WI38 (cell line): ENCODE measurements at regions not wholly inside any gene's neighbourhood (a gene's known extent, or its start where the extent isn't known, plus 50 kb on each side); places are given as distances from the start of the nearest gene placed in this dataset.

ENCODE experiments used
- H3K4me3 ChIP-seq: 2 replicates; pipeline ENCODE4 v1.5.1; 2011; ENCODE audit warnings: low read depth, mild to moderate bottlenecking, control low read depth, low read length
- CTCF ChIP-seq: IDR thresholded peaks from 2 replicates; pipeline ENCODE4 v1.5.1; 2012; ENCODE audit warnings: low read depth, mild to moderate bottlenecking, control low read depth, low read length

GRCh38 chr20:20823476-20823881 lies 111.0 kb upstream of the RALGAPA2 start:
- H3K4me3 ChIP-seq, result no peak overlapping the region
- TF ChIP-seq CTCF, result no peak

GRCh38 chr20:20821484-20822260 lies 109.2 kb upstream of the RALGAPA2 start:
- TF ChIP-seq CTCF, result no peak
- no peak overlapping the region for H3K4me3 ChIP-seq

- H3K4me3 ChIP-seq, result no peak overlapping the region
- no peak for TF ChIP-seq CTCF
Observed at GRCh38 chr20:20820785-20821483, 108.5 kb upstream of the RALGAPA2 start.

- H3K4me3 ChIP-seq, result no peak overlapping the region
- TF ChIP-seq CTCF, result peak; percentile 9; the same call in 1 of the 2 replicates
Observed at GRCh38 chr20:20820104-20820503, 107.7 kb upstream of the RALGAPA2 start.

- no peak overlapping the region for H3K4me3 ChIP-seq
- no peak for TF ChIP-seq CTCF
Observed at GRCh38 chr20:20816969-20817755, 104.7 kb upstream of the RALGAPA2 start.

GRCh38 chr20:20815711-20816455 lies 103.4 kb upstream of the RALGAPA2 start:
- no peak for TF ChIP-seq CTCF
- no peak overlapping the region for H3K4me3 ChIP-seq
